ENCODE measurements at regions not wholly inside any gene's neighbourhood (a gene's known extent, or its start where the extent isn't known, plus 50 kb on each side); places are given as distances from the start of the nearest gene placed in this dataset.

DNA sequence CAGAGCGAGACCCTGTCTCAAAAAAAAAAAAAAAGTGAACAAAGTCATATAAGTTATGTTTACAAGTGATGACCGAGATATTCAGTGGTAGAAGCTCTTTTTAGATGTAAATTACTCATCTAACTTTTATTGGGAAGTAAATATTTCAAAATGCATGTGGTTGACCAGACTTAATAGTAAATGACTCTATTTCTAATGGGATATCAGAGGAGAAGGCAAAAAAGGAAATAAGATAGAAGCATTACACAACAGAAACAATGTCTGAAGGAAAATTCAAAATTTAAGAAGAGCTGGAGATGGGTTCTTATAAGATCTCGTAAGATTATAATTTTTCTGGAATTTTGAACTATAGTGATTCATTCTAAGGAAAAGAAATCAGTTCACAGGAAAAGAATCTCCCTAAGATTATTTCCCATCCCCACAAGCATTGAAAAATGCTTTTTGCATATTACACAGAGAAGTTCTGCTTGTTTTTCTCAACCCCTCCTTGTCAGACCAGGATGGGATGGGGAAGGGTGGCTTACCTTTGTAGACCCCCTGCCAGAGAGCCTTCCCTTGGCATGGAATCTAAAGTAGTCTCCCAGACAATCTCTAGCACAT lies 63.1 kb upstream of the STK38L start:
- DNase-seq, result no peak

- no peak for DNase-seq
Measured at GRCh38 chr12:27183342-27183741, 60.7 kb upstream of the STK38L start.

DNA sequence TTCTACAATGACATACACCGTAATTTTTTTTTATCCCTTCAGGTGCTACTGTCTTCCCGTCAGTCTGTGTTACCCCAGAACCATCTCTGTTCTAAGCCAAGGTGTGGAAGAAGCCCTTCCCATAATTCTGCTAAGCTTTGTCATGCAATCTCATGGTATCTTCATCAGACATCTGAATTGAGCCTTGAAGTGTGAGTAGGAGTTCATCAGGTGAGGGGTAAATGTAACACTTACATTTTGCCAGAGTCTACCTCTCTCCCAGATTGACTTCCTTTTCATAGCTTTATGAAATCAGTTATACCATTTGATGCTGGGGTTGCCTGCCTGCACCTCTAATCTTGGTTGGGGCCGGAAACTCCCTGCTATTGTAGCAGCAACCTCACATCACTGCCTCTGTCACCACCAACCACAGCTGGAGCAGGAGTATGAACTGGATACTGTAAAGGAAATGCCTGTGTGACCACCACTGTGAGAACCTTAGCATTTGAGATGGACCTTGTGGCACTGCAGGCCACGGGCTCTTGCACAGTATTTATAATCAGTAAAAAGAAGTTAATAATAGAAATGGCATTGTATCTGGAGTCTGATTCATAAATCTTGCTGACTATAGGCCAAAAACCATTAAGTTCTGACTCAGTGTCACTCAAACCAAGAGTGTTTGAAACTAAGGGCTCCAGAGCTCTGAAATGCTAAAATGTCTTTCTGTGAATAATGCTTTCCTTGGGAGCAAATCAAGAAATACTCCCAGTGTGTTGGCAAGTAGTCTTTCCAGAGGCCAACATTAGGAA lies 58.7 kb upstream of the STK38L start:
- no peak for DNase-seq

DNA sequence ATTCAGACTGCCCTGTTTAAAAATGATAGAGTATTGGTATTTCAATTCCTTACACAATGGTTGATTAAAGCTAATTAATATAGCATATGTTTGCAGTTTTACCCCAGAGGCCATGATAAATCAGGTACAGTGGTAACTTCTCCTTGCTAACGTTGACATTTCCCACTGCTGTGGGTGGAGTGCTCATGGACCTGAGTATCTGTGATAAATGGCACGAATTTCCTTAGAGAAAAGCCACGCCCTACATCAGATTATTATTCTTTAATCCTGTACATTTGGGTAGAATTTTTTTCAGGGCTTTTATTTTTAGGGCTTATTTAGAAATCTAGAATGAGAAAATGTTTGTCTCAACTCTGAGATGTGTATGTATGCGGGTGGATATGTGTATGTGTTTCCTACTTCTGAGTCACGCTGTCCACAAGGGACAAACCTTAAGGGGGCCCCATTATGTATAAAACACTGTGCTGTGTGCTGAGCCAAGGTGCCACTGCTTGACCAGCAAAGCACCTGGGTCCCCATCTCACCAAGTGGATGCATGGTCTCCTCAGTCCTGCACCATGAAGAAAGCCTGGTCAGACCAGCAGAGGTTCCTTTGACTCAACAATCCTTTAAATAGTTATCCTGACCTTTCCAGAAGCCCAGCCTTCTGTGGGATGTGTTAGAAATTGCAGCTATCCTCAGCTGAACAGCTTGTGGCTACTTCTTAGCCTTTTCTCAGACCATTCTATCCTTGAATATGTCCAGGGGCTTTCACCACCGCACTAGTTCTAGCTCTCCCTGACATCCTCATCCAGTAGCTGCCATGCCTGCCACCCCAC lies 57.9 kb upstream of the STK38L start:
- DNase-seq, result no peak

DNA sequence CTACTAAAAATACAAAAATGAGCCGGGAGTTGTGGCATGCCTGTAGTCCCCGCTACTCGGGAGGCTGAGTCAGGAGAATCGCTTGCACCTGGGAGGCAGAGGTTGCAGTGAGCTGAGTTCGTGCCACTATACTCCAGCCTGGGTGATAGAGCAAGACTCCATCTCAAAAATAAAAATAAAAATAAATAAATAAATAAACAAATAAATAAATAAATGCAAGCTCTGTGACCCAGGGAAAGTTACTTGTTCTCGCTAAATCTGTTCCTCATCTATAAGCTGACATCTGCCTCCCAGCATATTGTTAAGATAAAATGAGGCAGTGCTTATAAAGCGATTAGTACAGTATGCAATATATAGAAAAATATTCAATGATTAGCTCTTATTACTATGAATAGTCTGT lies 56.4 kb upstream of the STK38L start:
- DNase-seq, result no peak

DNA sequence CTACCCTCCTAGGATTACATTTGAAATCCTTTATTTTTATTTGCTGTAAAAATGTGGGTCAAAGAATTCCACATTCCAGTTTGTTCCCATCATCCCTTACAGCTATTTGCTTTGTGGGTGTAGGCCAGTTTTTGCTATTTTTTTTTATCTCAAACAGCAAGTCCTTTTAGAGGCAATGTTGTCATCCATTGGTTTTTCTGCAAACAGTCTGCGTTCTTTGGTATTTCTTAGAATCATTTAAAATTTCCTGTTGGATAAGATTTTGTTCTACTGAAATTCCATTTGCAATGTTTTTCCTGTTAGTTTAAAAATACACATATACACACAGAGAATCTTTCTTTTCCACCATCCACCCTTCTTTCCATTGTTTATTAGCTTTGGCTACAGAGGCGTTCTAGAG lies 53.3 kb upstream of the STK38L start:
- DNase-seq, result no peak

GRCh38 chr12:27191531-27191930 lies 52.6 kb upstream of the STK38L start:
- DNase-seq, result no peak

DNA sequence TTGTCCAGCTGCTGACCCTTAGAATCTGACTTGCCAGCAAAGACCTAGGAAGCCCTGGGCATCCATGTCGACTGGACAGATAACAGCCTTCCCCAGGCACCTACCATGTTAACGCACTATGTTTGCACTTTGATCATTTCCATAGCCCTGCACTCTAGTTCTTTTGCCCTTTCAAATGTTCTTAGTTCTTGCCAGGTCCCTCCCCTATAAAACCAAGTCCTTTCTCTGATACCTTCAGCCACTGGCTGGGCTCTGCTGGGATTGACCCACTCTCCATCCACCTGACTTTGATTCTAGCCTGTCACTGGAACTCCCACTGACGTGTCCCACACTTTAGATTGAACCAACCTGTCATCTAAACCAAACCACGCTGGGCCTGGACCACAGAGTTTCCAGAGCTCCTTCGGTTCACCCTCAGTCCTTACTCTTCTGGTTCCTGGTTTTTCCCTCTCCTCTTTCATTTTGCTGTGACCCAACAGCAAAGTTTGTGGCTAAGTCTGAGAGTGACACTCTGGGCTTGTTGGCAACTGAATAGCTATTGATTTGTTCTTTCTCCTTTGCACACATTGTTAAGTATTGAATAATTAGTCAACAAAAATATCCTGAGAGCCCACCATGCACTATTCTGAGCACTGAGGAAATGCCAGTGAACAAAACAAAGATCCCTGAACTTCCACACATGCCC lies 51.8 kb upstream of the STK38L start:
- DNase-seq, result no peak

- DNase-seq, result no peak
Measured at GRCh38 chr12:27193106-27193505, 51.0 kb upstream of the STK38L start.

DNA sequence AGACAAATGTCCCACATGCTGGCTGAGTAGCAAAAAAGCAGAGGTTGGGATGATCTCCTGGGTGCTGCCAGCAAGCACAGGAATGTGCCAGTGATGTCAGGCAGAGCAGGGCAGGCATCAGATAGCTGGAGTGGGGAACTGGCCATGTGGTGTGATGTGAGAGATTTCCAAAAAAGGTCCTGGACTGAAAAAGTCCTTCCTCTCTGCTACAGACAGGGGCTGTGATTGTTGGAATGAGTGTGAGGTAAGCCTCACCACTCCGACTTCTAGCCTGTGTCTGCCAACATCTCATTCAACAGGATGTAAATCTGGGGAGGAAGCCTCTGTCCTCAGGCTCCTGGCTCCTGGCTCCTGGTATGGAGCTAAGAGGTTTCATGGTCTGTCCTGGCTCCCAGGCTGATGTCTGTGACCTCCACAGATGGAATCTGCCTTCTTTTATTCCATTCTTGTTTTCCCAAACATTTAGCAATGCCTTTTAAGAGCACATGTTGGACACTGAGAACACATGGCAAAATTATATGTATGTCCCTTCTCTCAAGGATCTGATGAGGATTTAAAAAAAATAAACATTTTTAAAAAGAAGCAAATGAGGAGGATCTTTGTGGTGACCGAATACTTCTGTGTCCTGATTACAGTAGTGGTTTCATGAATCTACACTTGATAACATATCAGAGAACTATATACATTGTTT lies 50.1 kb upstream of the STK38L start:
- no peak for DNase-seq

Data from stimulated activated CD4-positive, alpha-beta T cell treated with anti-CD3 and anti-CD28 coated beads, Interleukin-4, amount 100 ng/mL, for 4 hours (primary cell).